HG02588 (cell line): ENCODE measurements at regions not wholly inside any gene's neighbourhood (a gene's known extent, or its start where the extent isn't known, plus 50 kb on each side); places are given as distances from the start of the nearest gene placed in this dataset.

Experiments
- ATAC-seq: cut with Tn5 transposase; IDR thresholded peaks from one replicate; pipeline ENCODE4 v1.9.1; 2021; ENCODE audit warnings: mild to moderate bottlenecking, moderate library complexity; ENCODE audit not compliant: unreplicated experiment

- ATAC-seq, result no peak
These were observed 262.2 kb downstream of the GLRX3 start for GRCh38 chr10:130398090-130398994.

GRCh38 chr10:130399425-130399950, 263.3 kb downstream of the GLRX3 start:
- ATAC-seq, result no peak

GRCh38 chr10:130400890-130401289, 264.7 kb downstream of the GLRX3 start:
- no peak for ATAC-seq

GRCh38 chr10:130401860-130402765, 265.9 kb downstream of the GLRX3 start:
- ATAC-seq, result no peak

- ATAC-seq, result no peak
These were observed 267.2 kb downstream of the GLRX3 start for GRCh38 chr10:130403153-130404075.

GRCh38 chr10:130404476-130405055, 268.4 kb downstream of the GLRX3 start:
- no peak for ATAC-seq

- no peak for ATAC-seq
These were observed 270.9 kb downstream of the GLRX3 start for GRCh38 chr10:130407052-130407451.

- no peak for ATAC-seq
These were observed 273.1 kb downstream of the GLRX3 start for GRCh38 chr10:130409331-130409730.

- ATAC-seq, result no peak
These were observed 273.7 kb downstream of the GLRX3 start for GRCh38 chr10:130409931-130410330.

GRCh38 chr10:130411496-130412085, 275.4 kb downstream of the GLRX3 start:
- ATAC-seq, result no peak

GRCh38 chr10:130412317-130412716, 276.1 kb downstream of the GLRX3 start:
- no peak for ATAC-seq

GRCh38 chr10:130416334-130417150, 280.4 kb downstream of the GLRX3 start:
- ATAC-seq, result no peak

GRCh38 chr10:130418731-130419130, 282.5 kb downstream of the GLRX3 start:
- ATAC-seq, result no peak

- ATAC-seq, result no peak
These were observed 285.7 kb downstream of the GLRX3 start for GRCh38 chr10:130421909-130422308.

GRCh38 chr10:130422366-130423324, 286.5 kb downstream of the GLRX3 start:
- ATAC-seq, result no peak

- ATAC-seq, result no peak
These were observed 287.5 kb downstream of the GLRX3 start for GRCh38 chr10:130423455-130424305.

- ATAC-seq, result no peak
These were observed 288.2 kb downstream of the GLRX3 start for GRCh38 chr10:130424418-130424817.
